ENCODE measurements at regions not wholly inside any gene's neighbourhood (a gene's known extent, or its start where the extent isn't known, plus 50 kb on each side); places are given as distances from the start of the nearest gene placed in this dataset.

GRCh38 chr4:83712890-83713289, 177.0 kb downstream of the GPAT3 start:
- Histone ChIP-seq H3K27me3 (ENCODE audit: control insufficient read depth in 2 of 2, insufficient read depth in 2 of 2, low read length in 2 of 2) (peaks cover 1 to 4% of the 10 kb centered on the region in 2 experiments), H3K9me1 (replicated peaks; ENCODE audit: control insufficient read depth, extremely low read depth, insufficient read depth, low read length) (no peaks in the 10 kb centered on the region), H3K9me3 (replicated peaks; ENCODE audit: control insufficient read depth, insufficient read depth, low read length) (no peaks in the 10 kb centered on the region), H3K27ac (ENCODE audit: insufficient read depth, low read depth, low read length) (no peak overlapping the region), H3K79me2 (ENCODE audit: control insufficient read depth, insufficient read depth, low read length) (no peaks in the 10 kb centered on the region), H3K4me1 (ENCODE audit: control insufficient read depth, extremely low read depth, insufficient read depth, low read length) (no peaks in the 10 kb centered on the region), H4K20me1 (replicated peaks; ENCODE audit: control insufficient read depth, extremely low read depth, insufficient read depth, low read length) (no peaks in the 10 kb centered on the region), H3K4me2 (ENCODE audit: insufficient read depth, low read length) (no peak overlapping the region), H3K36me3 (ENCODE audit: control insufficient read depth in 2 of 2, extremely low read depth in 1 of 2, insufficient read depth in 2 of 2, low read length in 2 of 2) (no peaks in the 10 kb centered on the region), H2AFZ (ENCODE audit: low read depth, low read length) (no peak overlapping the region), H3K9ac (replicated peaks; ENCODE audit: extremely low read depth, insufficient read depth, low read length) (no peak overlapping the region), H3K4me3 (replicated peaks in 1 of 3; ENCODE audit: insufficient read depth in 1 of 3, low read depth in 1 of 3, low read length in 3 of 3) (no peak overlapping the region)
- CTCF ChIA-PET: no interaction called here
- DNase-seq (ENCODE audit: low read depth, low spot score) (no peak), FAIRE-seq (no peak)
- dilution Hi-C loops (cut with MboI; ENCODE audit: extremely low pct_ligation_motif_present, low sequenced_read_pairs): no loop called here
- intact Hi-C loops (cut with micrococcal nuclease): no loop called here
- TF ChIP-seq JUN (IDR thresholded peaks at IDR 0.05; ENCODE audit: borderline replicate concordance, insufficient read depth, insufficient read length, low read depth): no peak
- TF ChIP-seq POLR2AphosphoS5 (IDR thresholded peaks at IDR 0.05; ENCODE audit: insufficient read depth, low read depth, low read length): no peak
- TF ChIP-seq MYC (IDR thresholded peaks at IDR 0.05; ENCODE audit: low read depth, low read length): no peak
- no peak for TF ChIP-seq POLR2A (IDR thresholded peaks at IDR 0.05; ENCODE audit: low read depth, low read length)
- TF ChIP-seq FOS (IDR thresholded peaks at IDR 0.05; ENCODE audit: borderline replicate concordance, insufficient read depth, low read length): no peak
- no peak for TF ChIP-seq CTCF (IDR thresholded peaks at IDR 0.05; ENCODE audit: extremely low read depth in 1 of 2, insufficient read depth in 1 of 2, low read depth in 1 of 2, low read length in 2 of 2)
- TF ChIP-seq GATA2 (IDR thresholded peaks at IDR 0.05; ENCODE audit: insufficient read depth, insufficient read length, low read depth, low read length): no peak
- TF ChIP-seq EZH2 (IDR thresholded peaks at IDR 0.05; ENCODE audit: borderline replicate concordance, low read depth, low read length, severe bottlenecking): no peak
- no peak for TF ChIP-seq MAX (IDR thresholded peaks at IDR 0.05; ENCODE audit: insufficient read depth, insufficient read length)
- BruUV-seq (replicated peaks): no TSS peak
- POLR2A ChIA-PET: no interaction called here
